DMS 273 (cell line): ENCODE measurements at regions not wholly inside any gene's neighbourhood (a gene's known extent, or its start where the extent isn't known, plus 50 kb on each side); places are given as distances from the start of the nearest gene placed in this dataset.
A peak's percentile ranks its signal among the peaks of the same experiment; 100 is the strongest.

Experiments
- DNase-seq: peaks from one replicate; lab custom pipeline; 2025; ENCODE audit not compliant: unreplicated experiment; lab: John Stamatoyannopoulos, UW

- no peak for DNase-seq
Observed at GRCh38 chr3:24741506-24741905, 246.9 kb upstream of the THRB start.

GRCh38 chr3:24748520-24748919 is 253.9 kb upstream of the THRB start:
- no peak for DNase-seq

- DNase-seq: no peak
Observed at GRCh38 chr3:24751020-24751419, 256.4 kb upstream of the THRB start.

GRCh38 chr3:24756101-24756888 is 261.6 kb upstream of the THRB start:
- no peak for DNase-seq

GRCh38 chr3:24763393-24763792 is 268.7 kb upstream of the THRB start:
- no peak for DNase-seq

- peak; percentile 7 for DNase-seq
Observed at GRCh38 chr3:24764236-24764915, 269.7 kb upstream of the THRB start.

- no peak for DNase-seq
Observed at GRCh38 chr3:24765399-24765798, 270.7 kb upstream of the THRB start.

GRCh38 chr3:24769918-24770317 is 275.3 kb upstream of the THRB start:
- no peak for DNase-seq

GRCh38 chr3:24773798-24774197 is 279.1 kb upstream of the THRB start:
- peak; percentile 65 for DNase-seq

- no peak for DNase-seq
Observed at GRCh38 chr3:24780991-24781390, 286.3 kb upstream of the THRB start.

- no peak for DNase-seq
Observed at GRCh38 chr3:24781454-24781853, 286.8 kb upstream of the THRB start.

GRCh38 chr3:24793896-24794295 is 299.2 kb upstream of the THRB start:
- DNase-seq: no peak

- DNase-seq: no peak
Observed at GRCh38 chr3:24802614-24803013, 308.0 kb upstream of the THRB start.

GRCh38 chr3:24804095-24804494 is 309.4 kb upstream of the THRB start:
- no peak for DNase-seq

GRCh38 chr3:24810881-24811280 is 316.2 kb upstream of the THRB start:
- no peak for DNase-seq

- no peak for DNase-seq
Observed at GRCh38 chr3:24812116-24812515, 317.5 kb upstream of the THRB start.

- no peak for DNase-seq
Observed at GRCh38 chr3:24818055-24818454, 323.4 kb upstream of the THRB start.

GRCh38 chr3:24828011-24828410 is 333.4 kb upstream of the THRB start:
- DNase-seq: no peak

GRCh38 chr3:24828551-24828950 is 333.9 kb upstream of the THRB start:
- no peak for DNase-seq

- peak; percentile 55 for DNase-seq
Observed at GRCh38 chr3:24829011-24829581, 334.4 kb upstream of the THRB start.

- peak; percentile 26 for DNase-seq
Observed at GRCh38 chr3:24829629-24830229, 335.1 kb upstream of the THRB start.
